ENCODE measurements at regions not wholly inside any gene's neighbourhood (a gene's known extent, or its start where the extent isn't known, plus 50 kb on each side); places are given as distances from the start of the nearest gene placed in this dataset.
"Not testable (repeated sequence)": the region's sequence is repeated elsewhere in the genome, so short reads cannot be mapped to it uniquely, and the experiment has no call there.

DNA sequence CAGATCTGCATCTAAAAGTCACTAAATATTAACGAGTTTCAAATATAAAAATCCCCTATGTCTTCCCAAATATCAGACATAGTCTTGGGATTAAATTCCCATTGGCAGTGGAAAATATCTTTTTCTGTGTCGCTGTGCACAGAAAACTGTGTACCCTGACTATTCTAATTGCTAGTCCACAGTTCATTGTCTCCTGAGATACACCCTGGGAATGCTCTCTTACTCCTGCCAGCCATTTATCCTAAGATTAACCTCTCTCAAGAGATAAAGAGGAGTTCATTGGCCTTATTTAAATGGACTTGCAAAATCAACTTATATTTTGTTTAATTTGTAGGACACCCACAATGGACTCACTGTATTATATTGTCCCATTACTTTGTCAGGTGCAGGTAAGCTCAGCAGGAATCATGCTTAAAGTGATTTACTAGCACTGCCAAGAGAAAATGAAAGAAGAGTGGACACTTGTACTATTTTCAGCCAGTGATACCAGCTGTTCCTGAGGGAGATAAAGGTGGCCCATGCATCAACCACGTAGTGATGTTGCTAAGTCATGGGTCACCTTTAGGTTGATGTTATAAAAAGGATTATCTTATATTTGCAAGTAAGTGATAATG lies 553.8 kb downstream of the PIK3C3 start:
- Mint-ChIP-seq H3K27ac (no peak overlapping the region), H3K4me3 (no peak overlapping the region), H3K36me3 (no peaks in the 10 kb centered on the region), H3K9me3 (peaks cover 3% of the 10 kb centered on the region), H3K4me1 (no peaks in the 10 kb centered on the region), H3K27me3 (no peaks in the 10 kb centered on the region)
- ATAC-seq (ENCODE audit: low read depth) (no peak), DNase-seq (ENCODE audit: low spot score in 2 of 2) (no peak)

DNA sequence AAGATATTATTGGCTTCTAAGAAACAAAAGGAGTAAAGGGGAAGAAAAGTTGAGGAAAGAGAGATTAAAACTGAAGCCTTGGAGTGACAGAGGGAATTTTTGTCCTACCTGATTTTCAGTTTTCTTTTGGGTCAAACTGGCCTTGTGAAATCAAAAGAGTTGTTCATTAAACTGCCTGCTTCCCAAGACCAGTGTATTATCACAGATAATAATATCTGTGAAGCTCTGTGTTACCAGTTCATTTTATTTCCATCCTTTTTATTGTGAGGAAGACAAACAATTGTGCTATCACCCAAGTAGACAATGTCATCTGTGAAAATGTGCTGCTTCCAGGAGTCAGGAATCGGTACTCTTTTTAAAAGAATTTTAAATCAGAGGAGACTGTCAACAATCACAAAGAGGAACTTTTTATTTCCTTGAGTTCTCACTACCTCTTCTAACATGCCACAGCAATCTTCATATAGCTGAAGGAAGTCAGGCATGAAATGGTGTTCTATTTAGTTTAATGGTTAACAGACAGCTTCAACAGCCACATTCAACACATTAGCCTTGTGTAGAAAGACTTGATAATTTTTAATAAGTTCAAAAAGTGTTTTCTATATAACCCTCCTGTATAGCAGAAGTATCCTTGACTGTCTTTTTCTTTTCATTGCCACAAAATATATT lies 554.8 kb downstream of the PIK3C3 start:
- Mint-ChIP-seq H3K4me1 (no peaks in the 10 kb centered on the region), H3K9me3 (peaks cover 3% of the 10 kb centered on the region), H3K36me3 (no peaks in the 10 kb centered on the region), H3K27ac (no peak overlapping the region), H3K27me3 (no peaks in the 10 kb centered on the region), H3K4me3 (no peak overlapping the region)
- DNase-seq (ENCODE audit: low spot score in 2 of 2) (no peak), ATAC-seq (ENCODE audit: low read depth) (no peak)

DNA sequence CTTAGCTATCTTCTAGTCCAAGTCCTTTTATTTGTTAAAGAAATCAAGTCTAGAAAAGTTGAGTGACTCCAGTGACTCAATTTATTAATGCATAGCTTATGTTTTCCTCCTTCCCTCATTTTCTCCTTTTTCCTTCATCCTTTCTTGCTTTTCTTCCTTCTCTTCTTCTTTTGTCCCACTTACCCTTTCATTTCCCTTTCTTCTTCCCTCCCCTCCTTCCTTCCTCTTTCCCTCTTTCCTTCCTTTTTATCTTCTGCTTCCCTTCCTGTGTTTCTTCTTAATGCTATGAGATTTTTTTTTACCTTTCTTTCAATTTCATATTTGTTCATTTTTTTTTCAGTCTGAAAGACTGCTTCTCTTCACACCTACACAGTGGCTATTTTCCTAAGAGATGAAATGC lies 555.5 kb downstream of the PIK3C3 start:
- Mint-ChIP-seq H3K36me3 (no peaks in the 10 kb centered on the region), H3K4me1 (no peaks in the 10 kb centered on the region), H3K27ac (no peak overlapping the region), H3K27me3 (no peaks in the 10 kb centered on the region), H3K4me3 (no peak overlapping the region), H3K9me3 (peaks cover 3% of the 10 kb centered on the region)
- no peak for DNase-seq (ENCODE audit: low spot score in 2 of 2)
- ATAC-seq (ENCODE audit: low read depth): no peak

DNA sequence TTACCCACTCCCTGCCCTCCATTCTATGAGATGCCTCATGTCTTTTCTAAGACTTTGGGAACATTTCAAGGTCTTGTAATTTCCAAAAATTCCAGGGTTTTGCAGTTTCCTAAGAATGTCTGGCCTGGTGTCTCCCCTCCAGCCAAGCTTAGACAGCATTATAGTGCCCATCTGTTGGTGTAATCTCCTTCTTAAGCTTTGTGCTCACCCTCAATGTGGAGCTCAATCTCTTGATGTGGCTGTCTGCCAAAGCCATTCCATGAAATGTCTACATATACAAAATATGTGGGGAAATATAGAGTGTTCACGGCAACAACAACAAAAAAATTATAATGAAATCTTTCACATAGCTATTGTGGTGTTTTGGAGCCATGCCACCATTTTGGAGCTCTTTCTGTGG lies 558.4 kb downstream of the PIK3C3 start:
- ATAC-seq (ENCODE audit: low read depth) (no peak), DNase-seq (ENCODE audit: low spot score in 2 of 2) (no peak)
- no peak overlapping the region for H3K27ac Mint-ChIP-seq
- no peaks in the 10 kb centered on the region for H3K36me3 Mint-ChIP-seq
- H3K4me3 Mint-ChIP-seq: no peak overlapping the region
- H3K9me3 Mint-ChIP-seq: peaks cover 4% of the 10 kb centered on the region
- no peaks in the 10 kb centered on the region for H3K4me1 Mint-ChIP-seq
- H3K27me3 Mint-ChIP-seq: no peaks in the 10 kb centered on the region

DNA sequence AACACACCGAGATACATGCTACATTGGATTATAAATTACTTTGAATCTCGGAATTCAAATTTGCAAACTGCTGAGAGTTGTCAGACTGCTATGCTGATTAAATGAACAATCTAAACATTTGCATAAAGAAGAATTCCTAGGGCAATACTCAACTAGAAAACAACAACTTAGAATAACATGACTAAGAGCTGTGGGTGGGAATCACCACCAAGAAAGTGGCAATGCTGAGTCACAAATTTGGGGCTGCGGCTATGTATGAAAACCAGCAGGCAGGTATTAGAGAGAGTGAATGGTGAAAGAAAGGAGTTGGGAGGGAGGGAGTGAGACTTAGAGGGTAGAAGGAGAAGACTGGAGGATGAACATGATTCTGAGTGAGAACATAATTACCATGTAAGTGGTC lies 559.5 kb downstream of the PIK3C3 start:
- H3K9me3 Mint-ChIP-seq: peaks cover 6% of the 10 kb centered on the region
- DNase-seq (ENCODE audit: low spot score in 2 of 2): no peak

DNA sequence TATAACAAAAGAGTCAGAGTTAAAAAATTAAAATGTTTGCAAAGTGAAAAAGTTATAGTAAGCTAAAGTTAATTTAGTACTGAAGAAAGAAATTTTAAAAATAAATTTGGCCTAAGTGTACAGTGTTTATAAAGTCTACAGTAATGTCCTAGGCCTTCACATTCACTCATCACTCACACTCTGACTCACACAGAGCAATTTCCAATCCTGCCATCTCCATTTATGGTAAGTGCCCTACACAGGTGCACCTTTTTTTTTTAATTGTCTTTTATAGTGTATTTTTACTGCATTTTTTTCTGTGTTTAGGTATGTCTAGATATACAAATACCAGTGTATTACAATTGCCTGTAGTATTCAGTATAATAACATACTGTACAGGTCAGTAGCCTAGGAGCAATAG lies 562.9 kb downstream of the PIK3C3 start:
- Mint-ChIP-seq H3K4me1 (no peaks in the 10 kb centered on the region), H3K4me3 (no peak overlapping the region), H3K27ac (no peak overlapping the region), H3K36me3 (no peaks in the 10 kb centered on the region), H3K9me3 (peaks cover 4% of the 10 kb centered on the region), H3K27me3 (no peaks in the 10 kb centered on the region)
- ATAC-seq (ENCODE audit: low read depth) (no peak), DNase-seq (ENCODE audit: low spot score in 2 of 2) (no peak)

More for the DNA sequence above, 559.5 kb downstream of the PIK3C3 start:
- no peaks in the 10 kb centered on the region for H3K4me1 Mint-ChIP-seq
- no peak for ATAC-seq (ENCODE audit: low read depth)
- no peak overlapping the region for H3K4me3 Mint-ChIP-seq
- no peaks in the 10 kb centered on the region for H3K27me3 Mint-ChIP-seq
- H3K27ac Mint-ChIP-seq: no peak overlapping the region
- no peaks in the 10 kb centered on the region for H3K36me3 Mint-ChIP-seq

DNA sequence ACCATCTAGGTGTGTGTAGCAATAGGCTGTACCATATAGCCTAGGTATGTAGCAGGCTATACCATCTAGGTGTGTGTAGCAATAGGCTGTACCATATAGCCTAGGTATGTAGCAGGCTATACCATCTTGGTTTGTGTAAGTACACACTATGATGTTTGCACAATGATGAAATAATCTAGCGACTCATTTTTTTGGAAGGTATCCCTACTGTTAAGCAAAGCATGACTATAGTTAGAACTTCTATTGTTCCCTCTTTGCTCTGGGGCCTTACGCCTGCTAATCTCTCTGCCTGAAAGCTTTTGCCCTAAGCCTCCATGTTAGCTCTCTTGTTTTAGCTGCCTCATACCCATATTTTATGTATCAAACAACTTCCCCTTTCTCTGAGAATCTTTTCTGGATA lies 563.3 kb downstream of the PIK3C3 start:
- ATAC-seq (ENCODE audit: low read depth); H3K36me3 Mint-ChIP-seq; H3K4me1 Mint-ChIP-seq; H3K27me3 Mint-ChIP-seq; DNase-seq (ENCODE audit: low spot score in 2 of 2); H3K9me3 Mint-ChIP-seq; H3K27ac Mint-ChIP-seq; H3K4me3 Mint-ChIP-seq: not testable (repeated sequence)

DNA sequence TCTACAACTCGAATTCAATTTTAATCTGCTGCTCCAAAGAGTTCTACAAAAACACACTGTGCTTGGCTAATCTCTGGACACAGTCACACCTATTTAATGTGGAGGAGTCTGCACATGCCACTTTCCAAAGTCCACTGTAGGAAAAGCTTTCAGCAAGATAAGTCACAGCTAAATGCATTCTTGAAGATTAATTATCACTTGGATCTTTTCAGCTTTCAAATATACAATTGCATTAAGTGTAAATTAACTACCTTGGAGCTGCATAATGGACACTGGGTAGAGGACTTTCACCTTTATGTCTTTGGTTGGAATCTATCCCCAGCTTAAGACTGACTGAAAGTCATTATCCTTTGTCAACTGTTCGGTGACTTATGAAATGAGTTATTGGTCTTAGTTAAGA lies 565.1 kb downstream of the PIK3C3 start:
- H3K9me3 Mint-ChIP-seq: peaks cover 4% of the 10 kb centered on the region
- no peak for ATAC-seq (ENCODE audit: low read depth)
- no peak overlapping the region for H3K4me3 Mint-ChIP-seq
- H3K4me1 Mint-ChIP-seq: no peaks in the 10 kb centered on the region
- DNase-seq (ENCODE audit: low spot score in 2 of 2): no peak
- H3K36me3 Mint-ChIP-seq: no peaks in the 10 kb centered on the region
- H3K27ac Mint-ChIP-seq: no peak overlapping the region
- no peaks in the 10 kb centered on the region for H3K27me3 Mint-ChIP-seq

DNA sequence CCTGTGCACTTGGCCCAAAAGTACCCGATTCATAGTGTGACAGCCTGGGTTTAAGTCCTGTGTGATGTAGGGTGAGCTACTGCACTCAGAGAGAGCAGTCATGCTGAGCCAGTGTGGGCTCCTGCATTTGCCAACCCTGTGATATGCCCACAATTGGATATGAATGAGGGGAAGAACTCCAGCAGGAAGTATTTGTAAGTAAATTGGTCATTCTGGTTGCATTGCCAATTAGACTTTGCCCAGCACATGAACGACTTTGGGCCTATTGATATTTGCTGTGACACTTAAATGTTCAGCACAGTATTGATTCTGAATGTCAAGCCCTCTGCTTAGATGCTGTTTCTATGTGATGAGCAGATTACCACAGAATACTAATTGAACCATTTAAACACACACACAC lies 570.9 kb downstream of the PIK3C3 start:
- H3K9me3 Mint-ChIP-seq: peaks cover 1% of the 10 kb centered on the region
- no peaks in the 10 kb centered on the region for H3K36me3 Mint-ChIP-seq
- ATAC-seq (ENCODE audit: low read depth): no peak
- no peak for DNase-seq (ENCODE audit: low spot score in 2 of 2)
- no peaks in the 10 kb centered on the region for H3K4me1 Mint-ChIP-seq
- no peak overlapping the region for H3K27ac Mint-ChIP-seq
- no peaks in the 10 kb centered on the region for H3K27me3 Mint-ChIP-seq
- H3K4me3 Mint-ChIP-seq: no peak overlapping the region

DNA sequence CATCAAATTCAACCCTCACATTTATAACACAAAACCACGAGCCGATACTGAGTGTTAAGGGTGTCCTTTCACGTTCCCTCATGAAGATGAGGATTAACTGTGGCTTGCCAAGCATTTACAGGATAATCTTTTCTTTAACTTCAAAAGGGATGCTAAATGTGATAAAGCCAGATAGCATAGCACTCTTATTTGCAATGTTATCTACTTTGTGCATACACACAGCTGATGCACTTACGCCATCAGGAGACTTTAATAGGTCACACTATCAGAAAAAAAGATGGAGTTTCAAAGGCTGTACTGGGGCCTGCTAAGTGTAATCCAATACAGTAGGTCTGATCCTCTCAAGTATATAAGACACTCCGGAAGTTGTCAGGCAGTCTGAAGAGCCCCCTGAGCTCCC lies 572.7 kb downstream of the PIK3C3 start:
- Mint-ChIP-seq H3K4me1 (no peaks in the 10 kb centered on the region), H3K4me3 (no peak overlapping the region), H3K36me3 (no peaks in the 10 kb centered on the region), H3K9me3 (peaks cover 1% of the 10 kb centered on the region), H3K27me3 (no peaks in the 10 kb centered on the region), H3K27ac (no peak overlapping the region)
- DNase-seq (ENCODE audit: low spot score in 2 of 2): no peak
- ATAC-seq (ENCODE audit: low read depth): no peak

DNA sequence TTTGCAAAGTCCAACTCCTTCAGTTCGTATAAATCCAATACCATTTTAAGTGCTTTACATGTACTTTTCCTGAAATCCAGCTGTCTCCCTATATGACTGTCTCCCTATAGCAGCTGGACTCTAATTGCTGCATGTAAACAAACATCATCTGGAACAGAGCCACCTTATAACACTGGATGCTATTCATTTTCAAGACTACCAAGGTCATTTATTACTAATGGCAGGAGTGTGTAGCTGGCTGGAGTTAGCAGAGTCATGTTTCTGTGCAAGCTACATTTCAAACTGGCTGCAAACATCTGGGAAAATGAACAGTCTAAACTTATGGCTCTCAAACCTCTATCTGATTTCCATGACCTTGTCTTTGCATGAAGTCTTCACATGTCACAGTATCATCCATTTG lies 575.2 kb downstream of the PIK3C3 start:
- ATAC-seq (ENCODE audit: low read depth) (no peak), DNase-seq (ENCODE audit: low spot score in 2 of 2) (no peak)
- Mint-ChIP-seq H3K27me3 (no peaks in the 10 kb centered on the region), H3K4me3 (no peak overlapping the region), H3K9me3 (peaks cover 1% of the 10 kb centered on the region), H3K36me3 (no peaks in the 10 kb centered on the region), H3K27ac (no peak overlapping the region), H3K4me1 (no peaks in the 10 kb centered on the region)

DNA sequence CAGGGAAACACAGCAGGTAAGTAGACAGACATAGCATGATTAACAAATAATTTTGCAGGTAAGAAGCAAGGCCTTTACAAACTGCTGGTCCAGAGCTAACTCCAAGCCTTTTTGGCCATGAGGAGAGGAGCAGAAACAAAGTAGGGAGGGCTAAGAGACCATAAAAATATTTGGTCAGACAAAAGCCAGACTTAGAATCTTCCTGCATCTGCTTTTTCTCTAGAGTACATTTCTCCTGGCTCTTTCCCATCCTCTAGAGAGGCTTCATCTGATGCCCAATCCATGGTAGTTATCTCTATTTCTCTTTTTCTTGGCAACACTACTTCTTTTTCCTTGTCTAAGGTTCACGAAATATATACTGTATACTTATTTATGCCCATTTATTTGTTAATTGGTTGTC lies 577.1 kb downstream of the PIK3C3 start:
- Mint-ChIP-seq H3K27me3 (no peaks in the 10 kb centered on the region), H3K36me3 (no peaks in the 10 kb centered on the region), H3K4me1 (no peaks in the 10 kb centered on the region), H3K4me3 (no peak overlapping the region), H3K9me3 (peaks cover 1% of the 10 kb centered on the region), H3K27ac (no peak overlapping the region)
- DNase-seq (ENCODE audit: low spot score in 2 of 2): no peak
- no peak for ATAC-seq (ENCODE audit: low read depth)

DNA sequence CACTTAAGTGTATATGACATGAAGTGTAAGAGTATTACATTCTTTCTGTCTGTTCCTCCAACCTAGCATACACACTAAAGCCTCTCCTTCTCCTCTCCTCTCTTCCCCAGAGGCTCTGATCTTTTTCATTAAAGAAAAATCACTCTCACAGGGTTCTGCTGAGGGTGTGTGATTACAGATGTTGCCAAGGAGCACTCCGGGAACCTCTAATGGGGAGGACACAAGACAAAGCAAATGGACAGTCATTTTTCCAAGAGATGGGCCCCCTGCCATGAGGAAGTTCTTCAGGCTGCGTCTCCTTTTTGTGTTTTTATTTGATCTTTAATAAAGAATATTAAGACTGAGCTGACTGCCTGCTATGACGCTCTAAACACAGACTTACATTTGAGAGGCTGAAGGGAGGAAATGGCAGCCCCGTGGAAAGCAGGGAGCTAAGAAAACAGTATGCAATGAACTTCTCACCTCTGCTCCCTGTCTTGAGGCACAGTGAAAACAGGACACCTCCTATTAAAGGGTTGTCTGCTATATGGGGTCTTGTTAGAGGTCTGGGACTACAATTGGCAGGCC lies 578.1 kb downstream of the PIK3C3 start:
- DNase-seq (ENCODE audit: low spot score in 2 of 2): no peak
- no peaks in the 10 kb centered on the region for H3K36me3 Mint-ChIP-seq
- ATAC-seq (ENCODE audit: low read depth): no peak
- no peak overlapping the region for H3K27ac Mint-ChIP-seq
- H3K9me3 Mint-ChIP-seq: peaks cover 1% of the 10 kb centered on the region
- H3K4me1 Mint-ChIP-seq: no peaks in the 10 kb centered on the region
- no peaks in the 10 kb centered on the region for H3K27me3 Mint-ChIP-seq
- no peak overlapping the region for H3K4me3 Mint-ChIP-seq

DNA sequence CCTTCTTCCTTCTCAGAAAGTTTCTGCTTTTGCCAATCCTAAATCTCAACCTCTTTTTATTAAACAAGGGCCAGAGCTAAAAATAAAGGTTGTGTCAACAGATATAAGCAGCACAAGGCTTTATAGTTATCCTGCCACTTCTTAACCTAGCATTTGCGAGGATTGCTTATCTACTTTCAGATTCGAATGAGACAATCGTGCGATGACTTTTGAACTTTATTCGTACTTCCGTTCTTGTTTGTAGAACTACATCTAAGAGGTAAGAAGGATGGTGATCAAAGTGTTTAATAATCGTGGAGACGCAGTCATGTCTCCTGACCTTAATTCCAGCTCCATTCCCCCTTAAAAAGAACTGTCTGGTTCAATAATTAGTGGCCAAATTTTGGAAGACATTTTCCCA lies 578.6 kb downstream of the PIK3C3 start:
- ATAC-seq (ENCODE audit: low read depth) (no peak), DNase-seq (ENCODE audit: low spot score in 2 of 2) (no peak)
- Mint-ChIP-seq H3K27me3 (no peaks in the 10 kb centered on the region), H3K27ac (no peak overlapping the region), H3K9me3 (peaks cover 1% of the 10 kb centered on the region), H3K4me1 (no peaks in the 10 kb centered on the region), H3K36me3 (no peaks in the 10 kb centered on the region), H3K4me3 (no peak overlapping the region)

DNA sequence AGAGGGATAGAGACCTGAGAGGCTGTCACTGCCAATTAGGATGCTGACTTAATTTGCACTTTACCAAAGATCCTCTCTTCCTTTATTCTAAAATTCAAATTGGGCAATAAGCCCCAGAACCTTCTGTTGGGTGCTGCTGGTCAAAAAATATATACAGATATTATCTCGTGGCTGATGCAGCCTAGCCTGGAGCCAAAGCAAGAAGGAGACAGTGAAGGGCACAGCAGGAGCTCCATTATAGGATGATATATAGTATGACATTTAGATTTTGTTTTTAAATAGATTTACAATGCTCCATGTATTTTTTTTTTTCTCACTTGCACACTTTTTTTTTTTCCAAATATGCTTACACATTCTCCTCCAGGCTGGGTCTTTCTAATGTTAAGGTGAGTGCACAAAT lies 579.3 kb downstream of the PIK3C3 start:
- no peak overlapping the region for H3K27ac Mint-ChIP-seq
- no peaks in the 10 kb centered on the region for H3K36me3 Mint-ChIP-seq
- no peak overlapping the region for H3K4me3 Mint-ChIP-seq
- peaks cover 1% of the 10 kb centered on the region for H3K9me3 Mint-ChIP-seq
- no peaks in the 10 kb centered on the region for H3K27me3 Mint-ChIP-seq
- ATAC-seq (ENCODE audit: low read depth): no peak
- no peaks in the 10 kb centered on the region for H3K4me1 Mint-ChIP-seq
- no peak for DNase-seq (ENCODE audit: low spot score in 2 of 2)

Data from memory B cell (primary cell).